OCI-LY1 (cell line): ENCODE measurements at regions not wholly inside any gene's neighbourhood (a gene's known extent, or its start where the extent isn't known, plus 50 kb on each side); places are given as distances from the start of the nearest gene placed in this dataset.

ENCODE experiments used
- H2AFZ ChIP-seq: fragments of 200-600 bp; sonication (generic), shearing (Covaris generic); 2 replicates; pipeline ENCODE4 v1.6.0; 2014; ENCODE audit warnings: antibody characterized with exemption, mild to moderate bottlenecking, low read length
- H3F3A ChIP-seq: fragments of 200-600 bp; sonication (generic), shearing (Covaris generic); 2 replicates; pipeline ENCODE4 v1.6.0; 2014; ENCODE audit warnings: mild to moderate bottlenecking, antibody characterized with exemption, low read length, moderate library complexity; ENCODE audit not compliant: insufficient read depth
- H3K27ac ChIP-seq: fragments of 200-600 bp; sonication (generic); 2 replicates; pipeline ENCODE4 v1.5.1; 2014; ENCODE audit warnings: low read length, mixed run types, mild to moderate bottlenecking, low read depth; ENCODE audit not compliant: poor library complexity, severe bottlenecking
- H3K27me3 ChIP-seq: fragments of 200-600 bp; sonication (generic); 2 replicates; pipeline ENCODE4 v1.6.0; 2014; ENCODE audit warnings: antibody characterized with exemption, mild to moderate bottlenecking, low read length, moderate library complexity; ENCODE audit not compliant: insufficient read depth
- H3K36me3 ChIP-seq: fragments of 200-600 bp; sonication (generic); 2 replicates; pipeline ENCODE4 v1.6.1; 2014; ENCODE audit warnings: mild to moderate bottlenecking, antibody characterized with exemption, low read length, moderate library complexity, mixed read lengths; ENCODE audit not compliant: insufficient read depth
- H3K4me1 ChIP-seq: fragments of 200-600 bp; sonication (generic); 2 replicates; pipeline ENCODE4 v1.5.1; 2014; ENCODE audit warnings: mild to moderate bottlenecking, low read length, moderate library complexity; ENCODE audit not compliant: insufficient read depth, severe bottlenecking
- H3K4me2 ChIP-seq: fragments of 200-600 bp; sonication (generic), shearing (Covaris generic); 2 replicates; pipeline ENCODE4 v1.6.1; 2014; ENCODE audit warnings: low read length
- H3K4me3 ChIP-seq: fragments of 200-600 bp; sonication (generic); 2 replicates; pipeline ENCODE4 v1.5.1; 2014; ENCODE audit warnings: low read length, low read depth, mild to moderate bottlenecking, mixed read lengths; ENCODE audit not compliant: poor library complexity, severe bottlenecking
- H3K79me2 ChIP-seq: fragments of 200-600 bp; shearing (Covaris generic); 2 replicates; pipeline ENCODE4 v1.6.1; 2016; ENCODE audit warnings: mixed run types, low read length, mixed read lengths; ENCODE audit not compliant: insufficient read depth
- H3K9ac ChIP-seq: fragments of 200-600 bp; sonication (generic), shearing (Covaris generic); 2 replicates; pipeline ENCODE4 v1.6.1; 2014; ENCODE audit warnings: mild to moderate bottlenecking, low read length, mixed read lengths
- H3K9me2 ChIP-seq: fragments of 200-600 bp; sonication (generic), shearing (Covaris generic); 2 replicates; pipeline ENCODE4 v1.6.1; 2014; ENCODE audit warnings: low read depth, mild to moderate bottlenecking, low read length, mixed read lengths
- H3K9me3 ChIP-seq: fragments of 200-600 bp; shearing (Covaris generic); 2 replicates; pipeline ENCODE4 v1.6.1; 2014; ENCODE audit warnings: low read length, mixed read lengths
- H4K20me1 ChIP-seq: fragments of 200-600 bp; sonication (generic), shearing (Covaris generic); 2 replicates; pipeline ENCODE4 v1.6.0; 2016; ENCODE audit warnings: mild to moderate bottlenecking, low read length; ENCODE audit not compliant: insufficient read depth
- EZH2 ChIP-seq: fragments of 200-600 bp; sonication (generic), shearing (Covaris generic); IDR thresholded peaks from 2 replicates; pipeline ENCODE4 v1.8.0; 2017; ENCODE audit warnings: borderline replicate concordance, mixed run types, mild to moderate bottlenecking, antibody characterized with exemption, low read length, moderate library complexity, mixed read lengths
- TF ChIP-seq, protein P1 (sequence below): fragments of 200-600 bp; sonication (generic), shearing (Covaris generic); IDR thresholded peaks from 2 replicates; pipeline ENCODE4 v1.5.1; 2017; ENCODE audit warnings: mild to moderate bottlenecking, antibody characterized with exemption, low read length, moderate library complexity, mixed read lengths

- H3K27ac ChIP-seq, result no peak overlapping the region
- H3K4me3 ChIP-seq, result no peak overlapping the region
- TF ChIP-seq, protein P1, sequence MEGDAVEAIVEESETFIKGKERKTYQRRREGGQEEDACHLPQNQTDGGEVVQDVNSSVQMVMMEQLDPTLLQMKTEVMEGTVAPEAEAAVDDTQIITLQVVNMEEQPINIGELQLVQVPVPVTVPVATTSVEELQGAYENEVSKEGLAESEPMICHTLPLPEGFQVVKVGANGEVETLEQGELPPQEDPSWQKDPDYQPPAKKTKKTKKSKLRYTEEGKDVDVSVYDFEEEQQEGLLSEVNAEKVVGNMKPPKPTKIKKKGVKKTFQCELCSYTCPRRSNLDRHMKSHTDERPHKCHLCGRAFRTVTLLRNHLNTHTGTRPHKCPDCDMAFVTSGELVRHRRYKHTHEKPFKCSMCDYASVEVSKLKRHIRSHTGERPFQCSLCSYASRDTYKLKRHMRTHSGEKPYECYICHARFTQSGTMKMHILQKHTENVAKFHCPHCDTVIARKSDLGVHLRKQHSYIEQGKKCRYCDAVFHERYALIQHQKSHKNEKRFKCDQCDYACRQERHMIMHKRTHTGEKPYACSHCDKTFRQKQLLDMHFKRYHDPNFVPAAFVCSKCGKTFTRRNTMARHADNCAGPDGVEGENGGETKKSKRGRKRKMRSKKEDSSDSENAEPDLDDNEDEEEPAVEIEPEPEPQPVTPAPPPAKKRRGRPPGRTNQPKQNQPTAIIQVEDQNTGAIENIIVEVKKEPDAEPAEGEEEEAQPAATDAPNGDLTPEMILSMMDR, result no peak
- no peak for TF ChIP-seq EZH2
- H3F3A ChIP-seq, result no peaks in the 10 kb centered on the region
- H3K36me3 ChIP-seq, result no peaks in the 10 kb centered on the region
- H4K20me1 ChIP-seq, result no peaks in the 10 kb centered on the region
- no peak overlapping the region for H2AFZ ChIP-seq
- no peaks in the 10 kb centered on the region for H3K27me3 ChIP-seq
- H3K79me2 ChIP-seq, result no peaks in the 10 kb centered on the region
- H3K4me2 ChIP-seq, result no peak overlapping the region
- no peaks in the 10 kb centered on the region for H3K4me1 ChIP-seq
- H3K9me2 ChIP-seq, result no peaks in the 10 kb centered on the region
- no peaks in the 10 kb centered on the region for H3K9me3 ChIP-seq
- no peak overlapping the region for H3K9ac ChIP-seq
Observed at GRCh38 chr15:25554640-25555039, 115.8 kb upstream of the UBE3A start.

- no peaks in the 10 kb centered on the region for H3K9me2 ChIP-seq
- H3K79me2 ChIP-seq, result no peaks in the 10 kb centered on the region
- H3K36me3 ChIP-seq, result no peaks in the 10 kb centered on the region
- no peak overlapping the region for H3K9ac ChIP-seq
- no peaks in the 10 kb centered on the region for H3K9me3 ChIP-seq
- no peak overlapping the region for H3K27ac ChIP-seq
- H4K20me1 ChIP-seq, result no peaks in the 10 kb centered on the region
- no peaks in the 10 kb centered on the region for H3K27me3 ChIP-seq
- TF ChIP-seq, protein P1, result no peak
- no peak for TF ChIP-seq EZH2
- no peak overlapping the region for H3K4me2 ChIP-seq
- no peaks in the 10 kb centered on the region for H3K4me1 ChIP-seq
- H3F3A ChIP-seq, result no peaks in the 10 kb centered on the region
- no peak overlapping the region for H3K4me3 ChIP-seq
- H2AFZ ChIP-seq, result no peak overlapping the region
Observed at GRCh38 chr15:25548600-25548999, 109.8 kb upstream of the UBE3A start.

DNA sequence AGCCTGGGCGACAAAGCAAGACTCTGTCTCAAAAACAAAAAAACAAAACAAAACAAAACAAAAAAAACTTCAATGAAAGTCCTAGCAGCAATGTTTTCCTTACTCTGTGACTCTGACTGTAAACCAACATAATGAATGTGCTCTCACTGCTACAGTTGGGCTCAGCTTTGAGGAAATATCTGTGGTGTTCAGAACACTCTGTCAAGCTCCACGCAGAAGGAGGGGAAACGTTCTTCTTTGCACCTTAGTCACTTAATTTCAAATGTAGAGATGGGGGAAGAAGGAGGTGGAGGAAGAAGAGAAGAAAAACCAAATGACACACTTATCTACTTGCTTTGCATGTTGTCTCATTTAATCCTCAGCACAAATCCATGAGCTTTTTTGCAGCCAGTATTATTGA lies 107.1 kb upstream of the UBE3A start:
- no peak overlapping the region for H3K9ac ChIP-seq
- no peak for TF ChIP-seq EZH2
- TF ChIP-seq, protein P1, result no peak
- H3K27ac ChIP-seq, result no peak overlapping the region
- H3K9me3 ChIP-seq, result no peaks in the 10 kb centered on the region
- no peak overlapping the region for H2AFZ ChIP-seq
- no peaks in the 10 kb centered on the region for H3K27me3 ChIP-seq
- H3K4me1 ChIP-seq, result no peaks in the 10 kb centered on the region
- H3K79me2 ChIP-seq, result no peaks in the 10 kb centered on the region
- no peaks in the 10 kb centered on the region for H3K36me3 ChIP-seq
- no peak overlapping the region for H3K4me3 ChIP-seq
- no peaks in the 10 kb centered on the region for H3K9me2 ChIP-seq
- no peaks in the 10 kb centered on the region for H4K20me1 ChIP-seq
- no peaks in the 10 kb centered on the region for H3F3A ChIP-seq
- H3K4me2 ChIP-seq, result no peak overlapping the region
